Prostate gland (tissue), 2 donors: ENCODE measurements at regions not wholly inside any gene's neighbourhood (a gene's known extent, or its start where the extent isn't known, plus 50 kb on each side); places are given as distances from the start of the nearest gene placed in this dataset.

Experiments
- CTCF ChIP-seq, 4 experiments: fragments of 200-600 bp in 2 of 4; fragments of 450-650 bp in 2 of 4; sonication (generic) in 2 of 4; IDR thresholded peaks; 1 replicate in 3 of 4; 2 replicates in 1 of 4; pipeline ENCODE4 v1.5.1; 2016 to 2019; ENCODE audit warnings: antibody characterized with exemption in 4 of 4, mild to moderate bottlenecking in 2 of 4, moderate library complexity in 2 of 4
- POLR2A ChIP-seq: fragments of 450-650 bp; IDR thresholded peaks from one replicate; pipeline ENCODE4 v1.6.1; 2016; ENCODE audit warnings: antibody characterized with exemption, mild to moderate bottlenecking
- POLR2AphosphoS5 ChIP-seq: sonication (generic); formaldehyde crosslinking; IDR thresholded peaks from one replicate; pipeline ENCODE4 v1.6.1; 2017; ENCODE audit warnings: antibody characterized with exemption

DNA sequence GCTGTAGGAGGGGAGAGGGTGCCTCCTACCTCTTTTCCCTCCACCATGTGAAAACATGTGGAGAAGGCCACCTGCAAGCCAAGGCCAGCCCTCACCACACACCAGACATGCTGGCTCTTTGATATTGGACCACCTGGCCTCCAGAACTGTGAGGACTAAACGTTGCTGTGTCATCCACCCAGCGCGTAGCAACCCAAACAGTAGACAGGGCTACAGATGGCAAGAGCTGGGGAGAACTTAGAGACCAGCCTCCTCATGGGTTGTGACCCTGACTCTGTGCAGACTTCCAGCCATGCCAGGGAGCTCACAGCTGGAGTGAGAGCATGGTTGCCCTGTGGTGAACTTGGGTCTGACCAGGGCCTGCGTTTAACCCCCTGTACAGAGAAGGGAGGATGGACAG is 195.9 kb upstream of the CST7 start:
- TF ChIP-seq CTCF (IDR thresholded peaks at IDR 0.05) (no peak), POLR2A (no peak), POLR2AphosphoS5 (no peak)
